Endodermal cell (in vitro differentiated cells): ENCODE measurements at regions not wholly inside any gene's neighbourhood (a gene's known extent, or its start where the extent isn't known, plus 50 kb on each side); places are given as distances from the start of the nearest gene placed in this dataset.

ENCODE experiments used
- DNase-seq: peaks from one replicate; pipeline ENCODE4 v3.0.0-alpha.2; 2017
- H3K27ac ChIP-seq: 2 replicates; pipeline ENCODE4 v1.5.1; 2013; ENCODE audit warnings: mild to moderate bottlenecking, low read depth, low read length, moderate library complexity
- H3K27me3 ChIP-seq: 2 replicates; pipeline ENCODE4 v1.6.1; 2013; ENCODE audit warnings: mild to moderate bottlenecking, low read length, moderate library complexity; ENCODE audit not compliant: insufficient read depth, control insufficient read depth, poor library complexity, severe bottlenecking
- H3K36me3 ChIP-seq: 2 replicates; pipeline ENCODE4 v1.7.0; 2013; ENCODE audit warnings: mild to moderate bottlenecking, low read length, moderate library complexity; ENCODE audit not compliant: control insufficient read depth, insufficient read depth
- H3K4me1 ChIP-seq: one replicate; pipeline ENCODE4 v1.7.0; 2013; ENCODE audit warnings: low read length; ENCODE audit not compliant: control insufficient read depth, insufficient read depth
- H3K4me3 ChIP-seq: 2 replicates; pipeline ENCODE4 v1.5.1; 2013; ENCODE audit warnings: mild to moderate bottlenecking, low read length, moderate library complexity
- H3K9ac ChIP-seq: 2 replicates; pipeline ENCODE4 v1.6.1; 2013; ENCODE audit warnings: mild to moderate bottlenecking, low read length, moderate library complexity; ENCODE audit not compliant: poor library complexity, severe bottlenecking; ENCODE audit errors: extremely low read depth
- H3K9me3 ChIP-seq: 2 replicates; pipeline ENCODE4 v1.6.1; 2013; ENCODE audit warnings: mild to moderate bottlenecking, low read length, moderate library complexity; ENCODE audit not compliant: control insufficient read depth
- H3K27ac Mint-ChIP-seq: 2 replicates; pipeline ENCODE4 v1.8.0; 2020; ENCODE audit warnings: mixed read lengths
- H3K27me3 Mint-ChIP-seq: 2 replicates; pipeline ENCODE4 v1.8.0; 2021; ENCODE audit warnings: mild to moderate bottlenecking, mixed read lengths; ENCODE audit not compliant: insufficient read depth
- H3K36me3 Mint-ChIP-seq: 2 replicates; pipeline ENCODE4 v1.8.0; 2020; ENCODE audit warnings: low read depth, mixed read lengths
- H3K4me1 Mint-ChIP-seq: 2 replicates; pipeline ENCODE4 v1.8.0; 2020; ENCODE audit warnings: mixed read lengths
- H3K4me3 Mint-ChIP-seq: 2 replicates; pipeline ENCODE4 v1.8.0; 2020; ENCODE audit warnings: mild to moderate bottlenecking, moderate library complexity, mixed read lengths
- H3K9me3 Mint-ChIP-seq: 2 replicates; pipeline ENCODE4 v1.8.0; 2020; ENCODE audit warnings: mild to moderate bottlenecking, mixed read lengths
- CTCF ChIP-seq: fragments of 200-600 bp; sonication (generic); conservative IDR thresholded peaks from 2 replicates; pipeline ENCODE4 v1.5.0; 2021; ENCODE audit warnings: antibody characterized with exemption, mild to moderate bottlenecking
- WGBS, 2 experiments: methylation state at CpG; one replicate each; pipeline versions ENCODE4 v1.1.5 to v1.1.7; 2013; ENCODE audit warnings: missing lambda C conversion rate in 2 of 2, mixed read lengths in 1 of 2; ENCODE audit not compliant: insufficient coverage in 1 of 2, insufficient read length in 1 of 2; 5-methylcytosine and 5-hydroxymethylcytosine counted together

DNA sequence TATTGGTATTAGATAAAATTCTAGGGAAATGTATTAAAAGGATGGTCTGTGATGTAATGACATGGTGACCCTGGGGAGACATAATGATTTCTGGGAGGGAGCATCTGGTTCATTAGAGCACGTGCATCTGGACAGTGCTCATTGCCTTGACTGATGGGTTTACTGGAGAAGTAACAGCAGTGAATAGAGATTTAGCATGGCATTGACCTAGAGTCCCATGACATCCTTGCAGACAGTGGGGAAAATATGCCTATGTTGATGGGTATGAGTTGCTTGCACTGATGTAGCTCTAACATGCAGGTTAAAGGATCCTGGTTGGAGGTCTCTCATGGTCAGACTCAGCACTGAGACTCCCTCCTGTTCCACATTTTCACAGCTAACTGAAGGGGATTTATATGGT lies 164.1 kb upstream of the OLIG3 start:
- H3K36me3 Mint-ChIP-seq = no peaks in the 10 kb centered on the region
- Histone ChIP-seq H3K4me1 (no peaks in the 10 kb centered on the region), H3K27ac (no peak overlapping the region), H3K4me3 (no peak overlapping the region), H3K9ac (no peak overlapping the region), H3K27me3 (no peaks in the 10 kb centered on the region), H3K9me3 (peaks cover 27% of the 10 kb centered on the region), H3K36me3 (no peaks in the 10 kb centered on the region)
- H3K4me1 Mint-ChIP-seq = peaks cover 3% of the 10 kb centered on the region
- 90 to 100% methylated on average over 1 of the region's 1 CpG for WGBS, 2 experiments
- TF ChIP-seq CTCF = no peak
- H3K27me3 Mint-ChIP-seq = no peaks in the 10 kb centered on the region
- H3K9me3 Mint-ChIP-seq = peaks cover 33% of the 10 kb centered on the region
- DNase-seq = no peak
- H3K27ac Mint-ChIP-seq = no peak overlapping the region
- H3K4me3 Mint-ChIP-seq = no peak overlapping the region

DNA sequence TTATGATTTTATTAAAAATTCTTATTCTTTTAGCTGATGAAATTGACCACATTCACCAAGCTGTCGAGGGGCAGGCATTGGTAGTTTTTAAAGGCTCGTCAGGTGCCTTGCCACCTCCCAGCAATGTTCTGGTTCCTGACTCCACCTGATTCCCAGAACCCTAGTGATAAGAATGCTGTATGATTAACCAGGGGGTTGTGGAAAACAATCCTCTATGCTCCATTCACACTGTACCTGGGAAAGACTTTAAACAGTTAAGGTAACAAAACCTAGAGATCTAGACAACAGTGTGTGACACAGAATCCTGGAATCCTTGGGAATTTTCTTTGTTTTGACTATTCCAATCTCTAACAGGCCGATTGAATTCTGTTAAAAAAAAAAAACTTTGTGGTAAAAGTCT lies 165.7 kb upstream of the OLIG3 start:
- Mint-ChIP-seq H3K9me3 (peaks cover 18% of the 10 kb centered on the region), H3K4me3 (peak overlapping the region; percentile 6), H3K27ac (no peak overlapping the region)

DNA sequence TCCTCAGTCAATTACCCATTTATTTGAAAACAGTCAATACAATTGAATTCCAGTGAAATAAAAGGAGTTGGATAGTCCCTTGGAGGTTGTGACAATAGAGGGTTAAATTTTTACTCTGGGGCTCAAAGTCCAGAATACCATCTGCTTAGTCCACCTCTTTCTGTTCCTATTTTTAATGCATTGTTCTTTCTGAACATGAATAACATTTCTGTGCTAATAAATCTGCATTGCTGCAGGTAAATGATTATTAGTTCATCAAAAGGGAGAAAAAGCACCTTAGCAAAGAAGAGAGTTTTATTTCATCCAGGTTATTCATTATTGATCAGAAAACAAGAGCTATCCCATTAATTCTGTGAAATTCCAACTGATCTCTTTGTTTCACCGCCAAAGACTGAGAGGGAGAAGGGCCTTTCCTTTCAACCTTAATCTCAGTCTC lies 166.1 kb upstream of the OLIG3 start:
- peak overlapping the region; percentile 26 for H3K4me3 ChIP-seq
- H3K4me1 Mint-ChIP-seq = peaks cover 3% of the 10 kb centered on the region
- H3K9me3 ChIP-seq = peaks cover 8% of the 10 kb centered on the region
- 56% methylated on average over 1 of the region's 1 CpG; no CpG with 5 or more reads in 1 of the 2 experiments for WGBS, 2 experiments
- peak overlapping the region; percentile 6 for H3K4me3 Mint-ChIP-seq
- no peaks in the 10 kb centered on the region for H3K36me3 ChIP-seq
- H3K27me3 Mint-ChIP-seq = no peaks in the 10 kb centered on the region
- H3K9me3 Mint-ChIP-seq = peaks cover 14% of the 10 kb centered on the region
- no peak for TF ChIP-seq CTCF
- no peaks in the 10 kb centered on the region for H3K27me3 ChIP-seq
- no peaks in the 10 kb centered on the region for H3K4me1 ChIP-seq
- no peak for DNase-seq
- no peak overlapping the region for H3K27ac ChIP-seq
- peak overlapping the region; percentile 72 for H3K27ac Mint-ChIP-seq
- no peak overlapping the region for H3K9ac ChIP-seq
- no peaks in the 10 kb centered on the region for H3K36me3 Mint-ChIP-seq

More for the DNA sequence above, 165.7 kb upstream of the OLIG3 start:
- peaks cover 3% of the 10 kb centered on the region for H3K4me1 Mint-ChIP-seq
- Histone ChIP-seq H3K36me3 (no peaks in the 10 kb centered on the region), H3K4me3 (peak overlapping the region; percentile 26), H3K27me3 (no peaks in the 10 kb centered on the region), H3K4me1 (no peaks in the 10 kb centered on the region), H3K9ac (no peak overlapping the region), H3K9me3 (peaks cover 12% of the 10 kb centered on the region), H3K27ac (no peak overlapping the region)
- WGBS, 2 experiments = 60 to 87% methylated on average over 1 to 3 of the region's 3 CpGs
- H3K27me3 Mint-ChIP-seq = no peaks in the 10 kb centered on the region
- H3K36me3 Mint-ChIP-seq = no peaks in the 10 kb centered on the region
- no peak for DNase-seq
- TF ChIP-seq CTCF = no peak
